Myocyte (in vitro differentiated cells): ENCODE measurements at regions not wholly inside any gene's neighbourhood (a gene's known extent, or its start where the extent isn't known, plus 50 kb on each side); places are given as distances from the start of the nearest gene placed in this dataset.

Experiments used
- DNase-seq: peaks from one replicate; pipeline ENCODE4 v3.0.0-alpha.2; 2012; ENCODE audit warnings: low read depth

DNA sequence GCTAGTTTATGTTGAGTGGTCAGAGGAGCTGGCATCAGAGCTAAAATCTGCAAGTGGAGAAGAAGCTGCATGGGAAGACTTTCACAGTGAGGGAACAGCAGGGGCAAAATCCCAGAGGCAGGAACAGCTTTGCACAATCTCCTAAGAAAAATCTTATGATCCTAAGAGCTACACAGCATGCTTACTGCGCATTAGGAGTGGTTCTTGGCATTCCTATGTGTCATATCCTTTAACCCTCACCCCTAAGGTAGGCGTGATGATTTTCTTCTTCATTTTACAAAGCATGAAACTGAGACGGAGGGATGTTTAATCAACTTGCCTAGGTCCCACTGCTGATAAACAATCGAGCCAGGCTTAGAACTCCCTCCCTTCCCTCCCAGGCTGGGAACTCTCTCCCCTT lies 313.6 kb upstream of the SULF2 start:
- no peak for DNase-seq

DNA sequence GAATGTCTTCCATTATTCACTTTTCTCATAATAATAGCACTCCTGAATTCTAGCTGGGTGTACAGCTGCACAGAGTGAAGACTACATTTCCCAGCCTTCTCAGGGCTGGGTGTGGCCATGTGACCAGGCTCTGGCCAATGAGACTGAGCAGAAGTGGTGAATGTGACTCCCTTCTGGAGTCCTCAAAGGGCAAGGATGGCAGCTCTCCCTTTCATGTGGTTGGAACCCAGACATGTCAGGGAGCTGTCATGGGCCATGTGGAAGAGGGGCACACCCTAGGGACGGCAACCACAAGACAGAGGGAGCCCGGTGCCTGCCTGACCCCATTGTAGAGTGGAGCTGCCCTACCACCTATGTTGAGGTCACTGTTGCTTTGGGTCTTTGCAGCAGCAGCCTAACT lies 312.8 kb upstream of the SULF2 start:
- no peak for DNase-seq

DNA sequence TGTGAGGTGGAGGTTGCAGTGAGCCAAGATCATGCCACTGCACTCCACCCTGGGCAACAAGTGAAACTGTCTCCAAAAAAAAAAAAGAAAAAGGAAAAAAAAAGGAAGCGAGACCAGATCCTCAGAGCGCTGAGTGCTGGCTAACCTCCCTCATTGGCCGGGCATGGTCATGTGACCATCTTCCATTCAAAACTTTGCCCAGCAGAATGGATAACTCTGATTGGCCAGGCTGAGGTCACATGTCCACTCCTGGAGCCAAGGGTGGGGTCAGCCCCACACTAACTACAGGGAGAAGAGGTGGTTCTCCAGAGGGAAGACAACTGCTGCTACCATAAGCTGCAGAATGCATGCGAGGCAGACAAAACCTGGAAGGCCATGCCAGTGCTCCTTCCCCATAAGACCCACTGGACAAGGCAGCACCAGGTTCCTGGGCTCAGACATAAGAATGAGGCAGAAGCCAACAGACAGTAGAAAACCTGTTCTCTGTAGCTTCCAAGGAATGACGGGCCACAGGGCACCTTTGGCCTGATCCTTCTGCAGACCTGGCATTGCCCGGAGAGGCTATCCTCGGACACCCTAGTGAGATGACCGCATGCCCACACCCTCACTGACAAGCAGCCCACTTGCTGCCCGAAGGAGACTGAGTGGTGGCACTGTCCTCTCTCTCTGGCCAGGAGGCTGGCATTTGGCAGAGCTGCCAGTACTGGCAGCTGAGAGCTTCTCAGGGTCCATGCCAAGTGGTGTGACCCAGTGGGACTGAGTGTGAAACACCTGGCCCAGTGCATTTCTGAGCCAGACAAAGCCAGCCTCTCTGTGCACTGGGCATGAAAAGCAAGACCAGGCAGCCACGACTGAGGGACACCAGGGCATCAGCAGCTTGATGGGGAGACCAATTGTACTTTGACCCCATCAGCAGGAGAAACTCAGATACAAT lies 311.9 kb upstream of the SULF2 start:
- no peak for DNase-seq

- DNase-seq: no peak
Observed at GRCh38 chr20:48096212-48096875, 311.1 kb upstream of the SULF2 start.

GRCh38 chr20:48094944-48095343 lies 309.7 kb upstream of the SULF2 start:
- DNase-seq: no peak

GRCh38 chr20:48094196-48094749 lies 309.0 kb upstream of the SULF2 start:
- DNase-seq: no peak

GRCh38 chr20:48092596-48093280 lies 307.5 kb upstream of the SULF2 start:
- no peak for DNase-seq

GRCh38 chr20:48090784-48091183 lies 305.5 kb upstream of the SULF2 start:
- no peak for DNase-seq

DNA sequence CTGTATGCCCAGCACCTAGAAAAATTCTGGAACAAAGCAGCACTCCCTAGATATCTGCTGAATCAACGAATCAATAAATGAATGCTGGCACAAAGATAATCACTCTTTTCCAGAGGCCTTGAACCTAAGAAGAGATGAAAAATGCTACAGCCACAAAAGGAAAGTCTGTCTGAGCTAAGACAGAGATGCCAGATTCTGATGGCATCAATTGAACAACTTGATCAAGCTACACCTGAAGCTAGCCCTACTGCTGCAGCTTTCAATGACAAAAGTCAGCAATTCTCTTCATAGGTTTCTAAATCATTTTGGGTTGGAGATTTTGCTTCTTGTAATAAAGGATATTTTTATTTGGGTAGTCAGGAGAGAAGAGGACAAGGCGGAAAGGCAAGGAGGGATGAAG lies 305.0 kb upstream of the SULF2 start:
- DNase-seq: no peak

DNA sequence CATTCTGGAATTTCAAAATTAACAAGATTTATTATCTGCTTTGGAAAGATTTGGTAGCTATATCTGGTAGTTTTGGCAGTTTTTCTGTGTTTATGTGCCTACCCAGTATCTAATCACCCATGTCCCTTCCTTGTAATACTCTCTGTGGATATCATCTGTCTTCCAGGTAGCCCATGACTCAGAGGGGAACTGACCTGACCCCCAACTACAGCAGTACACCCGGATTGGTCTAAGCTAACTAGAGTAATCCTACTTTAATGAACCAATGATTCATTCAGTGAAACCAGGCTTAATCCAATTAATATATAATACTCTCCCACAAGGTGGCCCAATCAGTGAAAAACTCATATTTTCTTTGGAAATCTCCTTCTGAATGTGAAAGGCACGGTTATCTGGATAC lies 295.3 kb upstream of the SULF2 start:
- no peak for DNase-seq

DNA sequence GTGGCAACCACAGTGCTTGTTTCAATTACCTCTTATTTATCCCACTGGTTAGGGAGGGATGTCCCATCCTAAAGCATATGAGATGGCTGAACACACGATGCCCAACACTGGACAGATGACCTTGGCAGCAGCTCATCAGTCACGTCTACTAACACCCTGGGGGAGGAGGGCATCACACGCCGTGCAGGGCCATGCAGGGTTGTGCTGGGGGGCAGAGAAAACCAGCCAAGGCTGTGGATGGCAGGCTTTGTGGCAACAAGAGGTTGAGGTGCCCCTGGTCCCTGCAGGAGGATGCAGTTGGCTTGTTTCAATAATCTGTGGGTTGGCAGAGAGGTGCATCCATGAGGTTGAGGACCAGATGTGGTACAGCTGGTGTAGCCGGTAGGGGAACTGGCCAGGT lies 293.7 kb upstream of the SULF2 start:
- no peak for DNase-seq

DNA sequence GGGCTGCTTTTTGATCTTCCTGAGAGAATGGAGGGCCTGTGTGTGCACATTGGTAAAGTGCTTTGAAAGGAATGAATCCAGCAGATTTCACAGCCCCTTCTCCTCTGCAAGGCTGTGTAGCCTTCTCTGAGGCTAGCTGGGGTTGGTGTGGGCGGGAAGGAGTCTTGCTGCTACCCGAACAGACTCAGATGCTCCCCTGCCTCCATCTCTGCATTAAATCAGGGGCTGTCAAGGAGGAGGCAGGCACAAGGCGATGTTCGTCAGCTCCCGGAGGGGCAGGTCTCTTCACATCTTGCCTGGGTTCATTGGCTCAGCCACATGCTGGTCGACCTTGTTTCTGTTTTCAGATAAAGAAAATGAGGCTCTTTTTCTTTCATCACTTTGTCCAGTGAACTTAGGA lies 291.5 kb upstream of the SULF2 start:
- DNase-seq: no peak

DNA sequence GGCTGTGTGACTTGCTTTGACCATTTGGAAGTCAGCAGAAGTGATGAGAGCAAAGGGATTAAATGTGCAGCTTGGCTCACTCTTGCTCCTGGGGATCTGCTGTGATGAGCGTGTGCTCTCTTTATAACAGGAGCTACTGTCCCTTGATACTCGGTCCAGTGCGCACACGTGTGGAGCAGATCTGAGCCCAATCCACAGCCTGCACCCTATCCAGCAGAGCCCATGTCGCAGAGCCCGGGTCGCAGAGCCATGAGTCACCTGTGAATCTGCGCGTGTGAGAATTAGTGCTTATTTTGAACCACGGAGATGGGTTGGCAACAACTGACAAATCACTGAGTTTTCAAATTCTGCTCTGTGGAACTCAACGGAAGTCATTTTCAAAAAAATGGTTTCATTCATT lies 291.0 kb upstream of the SULF2 start:
- DNase-seq: no peak

- DNase-seq: no peak
Observed at GRCh38 chr20:48075591-48076174, 290.4 kb upstream of the SULF2 start.

DNA sequence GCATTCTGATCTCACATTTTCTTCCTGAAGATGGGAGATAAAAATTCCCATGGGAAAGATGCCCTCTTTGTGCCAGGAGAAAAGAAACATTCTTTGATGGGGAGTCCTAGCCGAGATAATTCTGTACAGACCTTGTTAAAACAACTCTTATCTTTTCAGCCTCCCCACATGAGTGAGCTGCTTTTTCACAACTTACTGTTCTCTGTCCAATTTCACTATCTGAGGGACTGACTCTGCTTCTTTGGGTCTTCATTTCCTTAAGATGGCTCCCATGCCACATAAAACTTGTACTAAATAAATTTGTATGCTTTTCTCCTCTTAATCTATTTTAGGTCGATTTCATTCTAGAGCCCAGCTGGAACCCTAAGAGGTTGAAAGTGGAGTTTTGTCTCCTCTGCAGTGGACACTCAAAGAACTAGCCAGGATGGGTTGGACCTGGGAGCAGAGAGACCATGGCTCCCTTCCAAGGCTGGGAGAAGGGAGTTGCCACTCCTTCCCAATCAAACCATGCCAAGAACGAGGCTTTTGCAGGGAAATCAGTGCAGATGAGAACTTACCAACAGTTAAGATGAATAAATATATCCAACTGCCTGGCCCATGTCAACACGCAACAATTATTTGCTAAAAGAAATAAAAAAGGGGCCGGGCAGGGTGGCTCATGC lies 285.8 kb upstream of the SULF2 start:
- DNase-seq: no peak

- no peak for DNase-seq
Observed at GRCh38 chr20:48069596-48069995, 284.3 kb upstream of the SULF2 start.

GRCh38 chr20:48066851-48067250 lies 281.6 kb upstream of the SULF2 start:
- DNase-seq: no peak

GRCh38 chr20:48066246-48066645 lies 281.0 kb upstream of the SULF2 start:
- no peak for DNase-seq

DNA sequence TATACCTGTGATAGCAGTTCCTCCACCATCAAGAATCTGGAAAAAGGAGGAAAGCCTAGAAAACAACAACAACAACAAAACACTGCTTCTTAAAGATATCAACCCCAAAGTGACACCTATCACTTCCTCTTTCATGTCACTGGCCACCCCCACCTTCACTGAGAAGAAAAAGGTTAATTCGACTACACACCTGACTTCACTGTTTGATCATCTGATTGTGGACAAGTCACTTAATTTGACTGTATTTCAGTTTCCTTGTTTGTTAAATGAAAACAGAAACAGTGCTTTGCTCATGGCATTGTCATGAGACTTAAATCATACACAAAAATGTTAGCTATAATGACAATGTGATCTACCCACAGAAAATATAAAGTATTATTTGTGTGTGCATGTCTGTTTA lies 280.6 kb upstream of the SULF2 start:
- DNase-seq: no peak

- DNase-seq: no peak
Observed at GRCh38 chr20:48064929-48065328, 279.6 kb upstream of the SULF2 start.
